Left ventricle myocardium superior (tissue), 1 donor: ENCODE measurements at regions not wholly inside any gene's neighbourhood (a gene's known extent, or its start where the extent isn't known, plus 50 kb on each side); places are given as distances from the start of the nearest gene placed in this dataset.

ENCODE experiments used
- ATAC-seq: fragments of 200-7000 bp; cut with Tn5 transposase; one replicate; pipeline ENCODE4 v1.9.1; 2020; ENCODE audit warnings: mild to moderate bottlenecking, moderate library complexity
- DNase-seq: peaks from one replicate; pipeline ENCODE4 v3.0.0-alpha.2; 2020
- intact Hi-C: fragments of 100-400 bp; cut with micrococcal nuclease; formaldehyde crosslinking; loops from one replicate; pipeline ENCODE4 v1.11.0; 2022
- donor health status: DM: no; HTN: yes; CAD: no; lungs with severe emphysema.

- DNase-seq = no peak
- intact Hi-C loops = no loop called here
- no peak for ATAC-seq
These were observed 583.5 kb upstream of the FAT3 start for GRCh38 chr11:91641153-91641552.

GRCh38 chr11:91639359-91639758 is 585.3 kb upstream of the FAT3 start:
- intact Hi-C loops = no loop called here
- DNase-seq (no peak), ATAC-seq (no peak)

- intact Hi-C loops = no loop called here
- DNase-seq = no peak
- no peak for ATAC-seq
These were observed 593.5 kb upstream of the FAT3 start for GRCh38 chr11:91630916-91631673.

GRCh38 chr11:91625495-91625894 is 599.1 kb upstream of the FAT3 start:
- no peak for ATAC-seq

GRCh38 chr11:91624021-91624420 is 600.6 kb upstream of the FAT3 start:
- intact Hi-C loops = no loop called here
- ATAC-seq (no peak), DNase-seq (no peak)

More at GRCh38 chr11:91625495-91625894, 599.1 kb upstream of the FAT3 start:
- DNase-seq = no peak
- intact Hi-C loops = no loop called here

GRCh38 chr11:91608677-91609076 is 615.9 kb upstream of the FAT3 start:
- intact Hi-C loops = no loop called here
- ATAC-seq = no peak
- no peak for DNase-seq

GRCh38 chr11:91596111-91596510 is 628.5 kb upstream of the FAT3 start:
- ATAC-seq = no peak

GRCh38 chr11:91591021-91591420 is 633.6 kb upstream of the FAT3 start:
- intact Hi-C loops = no loop called here
- ATAC-seq (no peak), DNase-seq (no peak)

More at GRCh38 chr11:91596111-91596510, 628.5 kb upstream of the FAT3 start:
- DNase-seq = no peak
- intact Hi-C loops = no loop called here

- DNase-seq = no peak
- ATAC-seq = no peak
- intact Hi-C loops = no loop called here
These were observed 637.5 kb upstream of the FAT3 start for GRCh38 chr11:91587131-91587530.

- ATAC-seq (no peak), DNase-seq (no peak)
- intact Hi-C loops = no loop called here
These were observed 639.4 kb upstream of the FAT3 start for GRCh38 chr11:91585035-91585801.

- DNase-seq (no peak), ATAC-seq (no peak)
- intact Hi-C loops = no loop called here
These were observed 661.4 kb upstream of the FAT3 start for GRCh38 chr11:91563176-91563575.

GRCh38 chr11:91560434-91560833 is 664.2 kb upstream of the FAT3 start:
- DNase-seq = no peak
- no peak for ATAC-seq
- intact Hi-C loops = no loop called here

GRCh38 chr11:91538065-91538464 is 686.6 kb upstream of the FAT3 start:
- DNase-seq = no peak
- ATAC-seq = no peak
- intact Hi-C loops = no loop called here

GRCh38 chr11:91536366-91536765 is 688.3 kb upstream of the FAT3 start:
- DNase-seq = no peak
- no peak for ATAC-seq
- intact Hi-C loops = no loop called here

- DNase-seq (no peak), ATAC-seq (no peak)
- intact Hi-C loops = no loop called here
These were observed 695.7 kb upstream of the FAT3 start for GRCh38 chr11:91528965-91529364.

GRCh38 chr11:91527380-91528030 is 697.1 kb upstream of the FAT3 start:
- intact Hi-C loops = no loop called here
- ATAC-seq (no peak), DNase-seq (no peak)

GRCh38 chr11:91513734-91514133 is 710.9 kb upstream of the FAT3 start:
- intact Hi-C loops = no loop called here
- no peak for ATAC-seq
- no peak for DNase-seq

GRCh38 chr11:91497847-91498246 is 726.8 kb upstream of the FAT3 start:
- no peak for DNase-seq
- no peak for ATAC-seq
- intact Hi-C loops = no loop called here

GRCh38 chr11:91495837-91496236 is 728.8 kb upstream of the FAT3 start:
- intact Hi-C loops = no loop called here
- ATAC-seq (no peak), DNase-seq (no peak)

GRCh38 chr11:91489989-91490388 is 734.6 kb upstream of the FAT3 start:
- no peak for ATAC-seq
- intact Hi-C loops = no loop called here
- DNase-seq = no peak
